Heart left ventricle (tissue), 16 donors: ENCODE measurements at regions not wholly inside any gene's neighbourhood (a gene's known extent, or its start where the extent isn't known, plus 50 kb on each side); places are given as distances from the start of the nearest gene placed in this dataset.

Experiments
- ATAC-seq, 4 donors: fragments of 200-7000 bp; cut with Tn5 transposase; one replicate each; pipeline ENCODE4 v1.9.1; 2020 to 2022; ENCODE audit warnings: moderate library complexity in 4 of 4, mild to moderate bottlenecking in 3 of 4, moderate number of reproducible peaks in 1 of 4
- DNase-seq, 5 donors: peaks; one replicate each; pipeline ENCODE4 v3.0.0-alpha.2; 2020
- H3K27ac ChIP-seq, 12 donors: fragments of 200-600 bp; sonication (generic) in 4 of 12; one replicate each; pipeline versions ENCODE4 v1.5.0 to v1.8.0; 2016 to 2022; ENCODE audit warnings: mild to moderate bottlenecking in 2 of 12
- H3K27me3 ChIP-seq, 9 donors: fragments of 200-600 bp; sonication (generic) in 2 of 9; one replicate each; pipeline versions ENCODE4 v1.5.1 to v1.8.0; 2016 to 2022; ENCODE audit warnings: mild to moderate bottlenecking in 3 of 9
- H3K36me3 ChIP-seq, 9 donors: fragments of 200-600 bp; sonication (generic) in 2 of 9; one replicate each; pipeline versions ENCODE4 v1.5.0 to v1.8.0; 2018 to 2022; ENCODE audit warnings: mild to moderate bottlenecking in 2 of 9
- H3K4me1 ChIP-seq, 12 donors: fragments of 200-600 bp; sonication (generic) in 4 of 12; one replicate each; pipeline versions ENCODE4 v1.5.0 to v1.8.0; 2016 to 2022; ENCODE audit warnings: mild to moderate bottlenecking in 3 of 12
- H3K4me3 ChIP-seq, 12 donors: fragments of 200-600 bp; sonication (generic) in 4 of 12; one replicate each; pipeline versions ENCODE4 v1.5.0 to v1.8.0; 2017 to 2022; ENCODE audit warnings: mild to moderate bottlenecking in 9 of 12, moderate library complexity in 4 of 12
- H3K9me3 ChIP-seq, 12 donors: fragments of 200-600 bp; sonication (generic) in 4 of 12; one replicate each; pipeline versions ENCODE4 v1.5.0 to v1.8.0; 2016 to 2022; ENCODE audit warnings: mild to moderate bottlenecking in 1 of 12
- CTCF ChIP-seq, 12 donors: fragments of 200-600 bp; sonication (generic) in 4 of 12; IDR thresholded peaks; one replicate each; pipeline versions ENCODE4 v1.5.0 to v1.8.0; 2018 to 2022; ENCODE audit warnings: antibody characterized with exemption in 12 of 12, mild to moderate bottlenecking in 5 of 12
- POLR2A ChIP-seq, 2 donors: fragments of 450-650 bp; IDR thresholded peaks; one replicate each; pipeline ENCODE4 v1.6.1; 2017; ENCODE audit warnings: antibody characterized with exemption in 2 of 2, mild to moderate bottlenecking in 2 of 2, moderate library complexity in 2 of 2
- WGBS, 4 donors: extraction: QIAGEN DNeasy Blood & Tissue Kit in 2 of 4; methylation state at CpG; one replicate each; pipeline versions ENCODE4 v1.1.5 to v1.1.7; 2013 to 2018; 5-methylcytosine and 5-hydroxymethylcytosine counted together
- intact Hi-C, 10 donors: fragments of 100-400 bp; cut with DNase I; formaldehyde crosslinking; loops; one replicate each; pipeline versions ENCODE4 v1.11.1 to v1.14.2; 2022
- donor health status: ischemic (EF 13 %, LVEDD 7.1; RV severe dilation, severe dysfunction).
- donor health status: healthy with polysubstance abuse.
- donor health status: DM: no; HTN: yes; CAD: no.
- donor health status: DM: no; HTN: no; CAD: no.
- donor health status: ischemic (EF 25% LVEDD 6.9; RV normal size, moderate dysfunction).
- donor health status: ischemic (EF 25% LVEDD 5.7; RV mildly dilated, moderate dysfunction).
- donor health status: healthy.
- donor health status: DM: yes; HTN: yes; CAD: no.
- donor health status: ischemic (EF 35%, LVEDD 5.7; RV mildly dilated, moderate dysfunction).
- donor health status: nonischemic (EF 11% LVEDD 7.7; RV severe dilation, severe dysfunction).
- donor health status: DM: yes; HTN: yes; CAD: no.
- donor health status: PGD.
- donor health status: ischemic (EF 29% LVEDD 5.4; RV normal size, mild dysfunction).
- donor health status: nonischemic (EF 23%, LVEDD 6.1; RV moderate dilation, normal function).

GRCh38 chrY:17430570-17431166 lies 449.4 kb downstream of the CDY2B start:
- WGBS, 4 donors: 23% methylated on average over 5 of the region's 5 CpGs; no CpG with 5 or more reads in 2 of the 4 donors
- H3K9me3 ChIP-seq: no peaks in the 10 kb centered on the region
- DNase-seq (peak in 1 of 5 donors; percentile 3), ATAC-seq (no peak)
- no peak overlapping the region for H3K27ac ChIP-seq
- H3K36me3 ChIP-seq: no peaks in the 10 kb centered on the region
- TF ChIP-seq CTCF (IDR thresholded peaks at IDR 0.05): peak in 8 of 12 donors; percentile 29 to 57 (median 42)
- TF ChIP-seq POLR2A (IDR thresholded peaks at IDR 0.05): no peak
- no peaks in the 10 kb centered on the region for H3K27me3 ChIP-seq
- no peaks in the 10 kb centered on the region for H3K4me1 ChIP-seq
- intact Hi-C loops: no loop called here
- H3K4me3 ChIP-seq: no peak overlapping the region

- Histone ChIP-seq H3K4me1 (no peaks in the 10 kb centered on the region), H3K27ac (no peak overlapping the region), H3K27me3 (no peaks in the 10 kb centered on the region), H3K4me3 (no peak overlapping the region), H3K36me3 (no peaks in the 10 kb centered on the region), H3K9me3 (no peaks in the 10 kb centered on the region)
- 88 to 92% methylated on average over 1 of the region's 1 CpG; no CpG with 5 or more reads in 2 of the 4 donors for WGBS, 4 donors
- DNase-seq (no peak), ATAC-seq (no peak)
- intact Hi-C loops: no loop called here
- no peak for TF ChIP-seq CTCF (IDR thresholded peaks at IDR 0.05)
- no peak for TF ChIP-seq POLR2A (IDR thresholded peaks at IDR 0.05)
Measured at GRCh38 chrY:17398336-17399072, 481.5 kb downstream of the CDY2B start.

- ATAC-seq: no peak
- TF ChIP-seq CTCF (IDR thresholded peaks at IDR 0.05): no peak
- no peak for TF ChIP-seq POLR2A (IDR thresholded peaks at IDR 0.05)
- no peaks in the 10 kb centered on the region for H3K9me3 ChIP-seq
- WGBS, 4 donors: 59 to 60% methylated on average over 3 of the region's 3 CpGs; no CpG with 5 or more reads in 2 of the 4 donors
- H3K27ac ChIP-seq: no peak overlapping the region
- DNase-seq: no peak
- no peak overlapping the region for H3K4me3 ChIP-seq
- no peaks in the 10 kb centered on the region for H3K27me3 ChIP-seq
- intact Hi-C loops: no loop called here
- H3K4me1 ChIP-seq: no peaks in the 10 kb centered on the region
- no peaks in the 10 kb centered on the region for H3K36me3 ChIP-seq
Measured at GRCh38 chrY:17397659-17398058, 482.4 kb downstream of the CDY2B start.

GRCh38 chrY:17381431-17382070 lies 498.5 kb downstream of the CDY2B start:
- 61 to 68% methylated on average over 2 of the region's 2 CpGs; no CpG with 5 or more reads in 2 of the 4 donors for WGBS, 4 donors
- no peak for ATAC-seq
- H3K36me3 ChIP-seq: no peaks in the 10 kb centered on the region

More at GRCh38 chrY:17381431-17382070, 498.5 kb downstream of the CDY2B start:
- no peak for DNase-seq
- TF ChIP-seq POLR2A (IDR thresholded peaks at IDR 0.05): no peak
- no peak for TF ChIP-seq CTCF (IDR thresholded peaks at IDR 0.05)
- Histone ChIP-seq H3K9me3 (no peaks in the 10 kb centered on the region), H3K27ac (no peak overlapping the region), H3K4me1 (no peaks in the 10 kb centered on the region), H3K27me3 (no peaks in the 10 kb centered on the region), H3K4me3 (no peak overlapping the region)
- intact Hi-C loops: no loop called here
